ENCODE measurements at regions not wholly inside any gene's neighbourhood (a gene's known extent, or its start where the extent isn't known, plus 50 kb on each side); places are given as distances from the start of the nearest gene placed in this dataset.
"Not testable (repeated sequence)": the region's sequence is repeated elsewhere in the genome, so short reads cannot be mapped to it uniquely, and the experiment has no call there.

- no peak for DNase-seq
These were observed 885.3 kb downstream of the XPNPEP1 start for GRCh38 chr10:109037978-109038377.

- no peak for DNase-seq
These were observed 892.6 kb downstream of the XPNPEP1 start for GRCh38 chr10:109030581-109031210.

- no peak for DNase-seq
These were observed 893.4 kb downstream of the XPNPEP1 start for GRCh38 chr10:109029870-109030269.

- no peak for DNase-seq
These were observed 895.7 kb downstream of the XPNPEP1 start for GRCh38 chr10:109027534-109028185.

- no peak for DNase-seq
These were observed 898.1 kb downstream of the XPNPEP1 start for GRCh38 chr10:109025172-109025571.

GRCh38 chr10:109022417-109023049 lies 900.8 kb downstream of the XPNPEP1 start:
- DNase-seq = no peak

- DNase-seq = no peak
These were observed 904.3 kb downstream of the XPNPEP1 start for GRCh38 chr10:109019001-109019424.

- no peak for DNase-seq
These were observed 915.8 kb downstream of the XPNPEP1 start for GRCh38 chr10:109007514-109007913.

GRCh38 chr10:108990441-108990840 lies 932.9 kb downstream of the XPNPEP1 start:
- no peak for DNase-seq

- no peak for DNase-seq
These were observed 933.3 kb downstream of the XPNPEP1 start for GRCh38 chr10:108989976-108990375.

GRCh38 chr10:108982159-108982558 lies 941.2 kb downstream of the XPNPEP1 start:
- DNase-seq = no peak

GRCh38 chr10:108980869-108981268 lies 942.4 kb downstream of the XPNPEP1 start:
- DNase-seq = no peak

GRCh38 chr10:108975459-108976058 lies 947.8 kb downstream of the XPNPEP1 start:
- DNase-seq = no peak

GRCh38 chr10:108970016-108970415 lies 953.3 kb downstream of the XPNPEP1 start:
- DNase-seq = no peak

- DNase-seq = no peak
These were observed 956.9 kb downstream of the XPNPEP1 start for GRCh38 chr10:108966411-108966810.

GRCh38 chr10:108966005-108966404 lies 957.3 kb downstream of the XPNPEP1 start:
- DNase-seq = no peak

GRCh38 chr10:108962172-108962571 lies 961.1 kb downstream of the XPNPEP1 start:
- DNase-seq = no peak

- no peak for DNase-seq
These were observed 965.6 kb downstream of the XPNPEP1 start for GRCh38 chr10:108957681-108958080.

GRCh38 chr10:108956149-108956548 lies 967.2 kb downstream of the XPNPEP1 start:
- no peak for DNase-seq

- DNase-seq = not testable (repeated sequence)
These were observed 1003.3 kb downstream of the XPNPEP1 start for GRCh38 chr10:108920029-108920428.

GRCh38 chr10:108913300-108913699 lies 1010.0 kb downstream of the XPNPEP1 start:
- no peak for DNase-seq

GRCh38 chr10:108911814-108912541 lies 1011.3 kb downstream of the XPNPEP1 start:
- no peak for DNase-seq

- DNase-seq = no peak
These were observed 1015.2 kb downstream of the XPNPEP1 start for GRCh38 chr10:108908096-108908495.

All from inflammatory macrophage treated with lipopolysaccharide for 4 hours (primary cell).